PC-3 (cell line): ENCODE measurements at regions not wholly inside any gene's neighbourhood (a gene's known extent, or its start where the extent isn't known, plus 50 kb on each side); places are given as distances from the start of the nearest gene placed in this dataset.

Experiments
- ATAC-seq: fragments of 200-7000 bp; cut with Tn5 transposase; 2 replicates; pipeline ENCODE4 v1.9.1; 2020; ENCODE audit warnings: mild to moderate bottlenecking, moderate library complexity
- BruUV-seq: library from RNA; stranded (reverse); fragments of 400-500 nt; replicated peaks from 2 replicates; lab custom pipeline; 2021; lab: Mats Ljungman, UMichigan
- CTCF ChIA-PET: fragments of 300-600 bp; sonication (Branson Sonifier 250); formaldehyde crosslinking; loops from one replicate; lab custom pipeline; 2022; ENCODE audit warnings: antibody characterized with exemption; lab: Charles Lee
- POLR2A ChIA-PET: fragments of 300-600 bp; sonication (Branson Sonifier 250); formaldehyde crosslinking; loops from one replicate; lab custom pipeline; 2022; ENCODE audit warnings: antibody characterized with exemption; ENCODE audit not compliant: unreplicated experiment; lab: Charles Lee
- DNase-seq: peaks from one replicate; pipeline ENCODE4 v3.0.0-alpha.2; 2015
- H2AFZ ChIP-seq: fragments of 300-600 bp; sonication (generic); 2 replicates; pipeline ENCODE4 v1.6.0; 2016; ENCODE audit warnings: antibody characterized with exemption, low read length
- H3F3A ChIP-seq: fragments of 300-600 bp; sonication (generic); one replicate; pipeline ENCODE4 v1.6.0; 2017; ENCODE audit warnings: antibody characterized with exemption, low read length, control low read depth, mild to moderate bottlenecking; ENCODE audit not compliant: unreplicated experiment
- H3K27ac ChIP-seq: fragments of 300-600 bp; sonication (generic); 2 replicates; pipeline ENCODE4 v1.5.1; 2016; ENCODE audit warnings: mild to moderate bottlenecking, low read length
- H3K27me3 ChIP-seq: fragments of 300-600 bp; sonication (generic); 2 replicates; pipeline ENCODE4 v1.6.1; 2016; ENCODE audit warnings: low read length, mixed read lengths
- H3K36me3 ChIP-seq: fragments of 300-600 bp; sonication (generic); 2 replicates; pipeline ENCODE4 v1.6.1; 2016; ENCODE audit warnings: low read depth, mixed run types, low read length, mixed read lengths
- H3K4me1 ChIP-seq: fragments of 300-600 bp; sonication (generic); 2 replicates; pipeline ENCODE4 v1.5.1; 2016; ENCODE audit warnings: low read length; ENCODE audit not compliant: insufficient read depth
- H3K4me2 ChIP-seq: fragments of 300-600 bp; sonication (generic); 2 replicates; pipeline ENCODE4 v1.6.0; 2016; ENCODE audit warnings: low read length
- H3K4me3 ChIP-seq: fragments of 300-600 bp; sonication (generic); 2 replicates; pipeline ENCODE4 v1.5.1; 2016; ENCODE audit warnings: mild to moderate bottlenecking, low read length, mixed read lengths
- H3K79me2 ChIP-seq: fragments of 300-600 bp; sonication (generic); 2 replicates; pipeline ENCODE4 v1.6.1; 2017; ENCODE audit warnings: low read length, mixed read lengths
- H3K9ac ChIP-seq: fragments of 300-600 bp; sonication (generic); 2 replicates; pipeline ENCODE4 v1.6.0; 2016; ENCODE audit warnings: mild to moderate bottlenecking, low read length
- H3K9me2 ChIP-seq: fragments of 300-600 bp; sonication (generic); replicated peaks from 2 replicates; pipeline ENCODE4 v1.6.1; 2016; ENCODE audit warnings: mixed run types, low read length, mixed read lengths
- H3K9me3 ChIP-seq: fragments of 300-600 bp; sonication (generic); 2 replicates; pipeline ENCODE4 v1.6.1; 2016; ENCODE audit warnings: low read length, mixed read lengths
- H4K20me1 ChIP-seq: fragments of 300-600 bp; sonication (generic); 2 replicates; pipeline ENCODE4 v1.6.1; 2016; ENCODE audit warnings: low read length, mixed read lengths
- CTCF ChIP-seq: fragments of 300-600 bp; sonication (generic); conservative IDR thresholded peaks from 2 replicates; pipeline ENCODE4 v1.5.1; 2017; ENCODE audit warnings: antibody characterized with exemption, low read depth, mild to moderate bottlenecking, low read length
- EZH2 ChIP-seq: fragments of 300-600 bp; sonication (generic); IDR thresholded peaks from one replicate; pipeline ENCODE4 v1.6.1; 2017; ENCODE audit warnings: antibody characterized with exemption, mild to moderate bottlenecking, low read length; ENCODE audit not compliant: unreplicated experiment
- EZH2phosphoT487 ChIP-seq: fragments of 300-600 bp; sonication (generic); IDR thresholded peaks from 2 replicates; pipeline ENCODE4 v1.6.1; 2018; ENCODE audit warnings: mild to moderate bottlenecking, antibody characterized with exemption, low read length, borderline replicate concordance
- intact Hi-C: fragments of 100-400 bp; cut with micrococcal nuclease; formaldehyde crosslinking; loops from 2 replicates; pipeline ENCODE4 v1.9.0; 2023

GRCh38 chr18:55886886-55887285, 298.9 kb upstream of the TCF4 start:
- Histone ChIP-seq H3F3A (no peaks in the 10 kb centered on the region), H3K79me2 (no peaks in the 10 kb centered on the region), H3K27me3 (no peaks in the 10 kb centered on the region), H3K9me3 (no peaks in the 10 kb centered on the region), H3K36me3 (no peaks in the 10 kb centered on the region), H4K20me1 (no peaks in the 10 kb centered on the region), H3K4me2 (no peak overlapping the region), H3K9ac (no peak overlapping the region), H3K9me2 (no peaks in the 10 kb centered on the region), H3K27ac (no peak overlapping the region), H3K4me1 (no peaks in the 10 kb centered on the region), H2AFZ (no peak overlapping the region), H3K4me3 (no peak overlapping the region)
- TF ChIP-seq CTCF (no peak), EZH2phosphoT487 (no peak), EZH2 (no peak)
- POLR2A ChIA-PET = no interaction called here
- no TSS peak for BruUV-seq
- DNase-seq (peak; percentile 3), ATAC-seq (no peak)
- CTCF ChIA-PET = no interaction called here
- intact Hi-C loops = no loop called here

DNA sequence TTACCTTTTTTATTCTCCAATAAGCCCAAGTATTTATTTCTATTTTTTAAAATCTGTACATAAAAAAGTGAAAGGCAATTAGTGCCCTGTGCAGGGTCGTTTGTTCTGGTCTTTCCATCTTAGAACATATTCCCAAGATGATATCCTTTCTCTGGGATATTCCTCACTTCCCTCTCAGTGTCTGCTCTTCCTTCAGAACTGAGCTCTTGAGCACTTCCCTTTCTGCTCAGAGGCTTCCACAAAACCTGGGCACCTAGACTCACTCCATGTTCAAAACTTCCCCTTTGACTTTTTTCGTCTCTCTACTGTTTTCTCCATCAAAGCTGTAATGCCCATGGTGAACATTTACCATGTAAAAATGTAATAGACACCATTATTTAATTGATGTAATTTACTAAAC, 296.5 kb upstream of the TCF4 start:
- no peak overlapping the region for H3K4me2 ChIP-seq
- no peaks in the 10 kb centered on the region for H3K27me3 ChIP-seq
- intact Hi-C loops = no loop called here
- H3K4me3 ChIP-seq = no peak overlapping the region
- no peak for TF ChIP-seq EZH2phosphoT487
- TF ChIP-seq EZH2 = no peak
- TF ChIP-seq CTCF = no peak
- H3K9me3 ChIP-seq = no peaks in the 10 kb centered on the region
- no peaks in the 10 kb centered on the region for H3K79me2 ChIP-seq
- no peak for ATAC-seq
- no peak overlapping the region for H3K27ac ChIP-seq
- H2AFZ ChIP-seq = no peak overlapping the region
- no peaks in the 10 kb centered on the region for H3K4me1 ChIP-seq
- H3K9ac ChIP-seq = no peak overlapping the region
- no TSS peak for BruUV-seq
- no peaks in the 10 kb centered on the region for H3K9me2 ChIP-seq
- H4K20me1 ChIP-seq = no peaks in the 10 kb centered on the region
- no peaks in the 10 kb centered on the region for H3F3A ChIP-seq
- CTCF ChIA-PET = no interaction called here
- no peak for DNase-seq
- POLR2A ChIA-PET = no interaction called here
- no peaks in the 10 kb centered on the region for H3K36me3 ChIP-seq

GRCh38 chr18:55880617-55881016, 292.6 kb upstream of the TCF4 start:
- Histone ChIP-seq H3K9me2 (no peaks in the 10 kb centered on the region), H3K27ac (no peak overlapping the region), H3K79me2 (no peaks in the 10 kb centered on the region), H3K4me3 (no peak overlapping the region), H3K27me3 (no peaks in the 10 kb centered on the region), H4K20me1 (no peaks in the 10 kb centered on the region), H3K36me3 (no peaks in the 10 kb centered on the region), H2AFZ (no peak overlapping the region), H3F3A (no peaks in the 10 kb centered on the region), H3K9ac (no peak overlapping the region), H3K4me1 (no peaks in the 10 kb centered on the region), H3K9me3 (no peaks in the 10 kb centered on the region), H3K4me2 (no peak overlapping the region)
- ChIA-PET POLR2A (no interaction called here), CTCF (no interaction called here)
- intact Hi-C loops = no loop called here
- ATAC-seq (no peak), DNase-seq (no peak)
- BruUV-seq = no TSS peak
- TF ChIP-seq EZH2phosphoT487 (no peak), EZH2 (no peak), CTCF (no peak)
